ENCODE measurements at regions not wholly inside any gene's neighbourhood (a gene's known extent, or its start where the extent isn't known, plus 50 kb on each side); places are given as distances from the start of the nearest gene placed in this dataset.
"Not testable (repeated sequence)": the region's sequence is repeated elsewhere in the genome, so short reads cannot be mapped to it uniquely, and the experiment has no call there.

DNA sequence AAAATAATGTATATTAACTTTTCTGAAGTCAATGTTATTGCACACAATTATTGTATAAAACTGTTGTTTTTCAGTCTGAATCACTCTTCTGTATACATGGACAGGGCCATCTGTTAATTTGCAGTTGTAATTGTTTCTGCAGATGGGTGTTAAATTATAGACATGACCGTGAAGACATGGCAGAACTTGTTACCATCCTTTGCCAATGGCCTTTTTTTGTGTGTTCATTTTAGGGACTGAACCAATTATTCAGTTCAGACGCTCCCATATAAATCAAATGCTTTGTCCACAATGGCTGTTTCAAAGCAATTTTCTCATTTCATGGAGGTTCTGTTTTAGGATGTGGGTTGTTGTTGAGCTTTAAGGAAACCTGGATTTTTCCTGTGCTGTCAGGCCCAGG, 533.7 kb downstream of the DOK5 start:
- Mint-ChIP-seq H3K9me3 (no peaks in the 10 kb centered on the region), H3K4me3 (no peak overlapping the region), H3K4me1 (ENCODE audit: low read depth) (no peaks in the 10 kb centered on the region), H3K27ac (no peak overlapping the region), H3K36me3 (ENCODE audit: low read depth) (no peaks in the 10 kb centered on the region), H3K27me3 (ENCODE audit: low read depth) (no peaks in the 10 kb centered on the region)
- CTCF ChIA-PET = no interaction called here
- DNase-seq = no peak
- intact Hi-C loops (cut with micrococcal nuclease) = no loop called here

DNA sequence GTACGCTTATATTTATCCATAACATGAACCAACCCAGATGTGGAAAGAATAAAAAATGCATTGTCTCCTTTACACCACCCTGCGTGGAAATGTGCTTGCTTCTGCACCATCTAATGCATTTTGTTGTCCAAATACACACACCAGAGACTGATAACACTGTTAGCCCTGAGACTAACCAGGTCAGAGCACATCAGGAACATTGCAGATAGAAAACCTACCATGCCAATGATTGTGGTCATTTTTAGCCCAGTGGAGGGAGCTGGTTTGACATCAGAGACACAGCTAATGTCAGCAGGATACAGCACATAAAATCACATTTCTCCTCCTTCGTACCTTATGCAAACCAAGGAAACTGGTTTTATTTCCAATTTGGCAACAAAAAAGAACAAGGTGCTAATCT, 528.7 kb downstream of the DOK5 start:
- CTCF ChIA-PET = no interaction called here
- Mint-ChIP-seq H3K27ac (no peak overlapping the region), H3K9me3 (peaks cover 5% of the 10 kb centered on the region), H3K4me1 (ENCODE audit: low read depth) (no peaks in the 10 kb centered on the region), H3K4me3 (no peak overlapping the region), H3K36me3 (ENCODE audit: low read depth) (no peaks in the 10 kb centered on the region), H3K27me3 (ENCODE audit: low read depth) (peaks cover 4% of the 10 kb centered on the region)
- no peak for DNase-seq
- intact Hi-C loops (cut with micrococcal nuclease) = no loop called here

DNA sequence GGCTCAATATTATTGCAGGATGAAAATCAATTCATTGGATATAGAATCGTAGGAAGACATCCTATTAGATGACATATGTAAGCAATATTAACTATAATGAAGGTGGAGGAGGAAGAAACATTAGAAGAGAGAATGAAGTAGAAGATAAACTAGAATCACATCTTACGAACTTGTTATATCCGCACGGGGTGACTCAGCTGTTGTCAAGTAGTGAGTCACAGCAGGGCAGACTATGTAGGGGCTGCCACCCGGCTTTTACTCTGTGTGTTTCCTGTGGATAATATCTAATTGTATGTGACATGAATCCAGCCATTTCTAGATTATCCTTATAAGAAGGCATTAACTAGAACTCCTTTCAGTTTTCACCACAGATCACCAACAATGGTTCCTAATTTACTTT, 520.2 kb downstream of the DOK5 start:
- H3K4me1 Mint-ChIP-seq (ENCODE audit: low read depth) = no peaks in the 10 kb centered on the region
- peaks cover 5% of the 10 kb centered on the region for H3K9me3 Mint-ChIP-seq
- no peaks in the 10 kb centered on the region for H3K36me3 Mint-ChIP-seq (ENCODE audit: low read depth)

DNA sequence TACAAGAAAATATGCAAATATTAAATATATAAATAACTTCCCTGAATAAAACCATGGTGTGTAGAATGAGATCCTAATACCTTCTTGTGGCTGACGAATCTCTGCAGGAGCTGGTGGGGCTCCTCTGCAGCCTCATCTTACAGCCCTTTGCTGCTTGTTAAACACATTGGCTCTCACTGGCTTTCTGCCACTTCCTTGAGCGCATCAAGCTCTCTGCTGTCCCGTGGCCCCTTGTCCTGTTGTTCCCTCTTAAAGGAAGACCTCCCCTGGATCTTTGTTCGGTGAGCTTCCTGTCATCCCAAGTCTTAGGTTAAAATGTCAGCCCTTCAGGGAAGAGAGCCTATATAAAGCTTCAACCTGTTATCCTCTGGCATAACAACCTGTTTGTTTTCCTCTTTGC, 519.6 kb downstream of the DOK5 start:
- Mint-ChIP-seq H3K4me3 (no peak overlapping the region), H3K27ac (no peak overlapping the region), H3K36me3 (ENCODE audit: low read depth) (no peaks in the 10 kb centered on the region), H3K27me3 (ENCODE audit: low read depth) (no peaks in the 10 kb centered on the region), H3K9me3 (peaks cover 5% of the 10 kb centered on the region), H3K4me1 (ENCODE audit: low read depth) (no peaks in the 10 kb centered on the region)
- DNase-seq = no peak
- CTCF ChIA-PET = interaction anchor here (0.8 kb wide), 1 partner anchor 353 kb away, joined by 3 read pairs; no protein-coding TSS in a partner anchor
- intact Hi-C loops (cut with micrococcal nuclease) = no loop called here

More for the DNA sequence above, 520.2 kb downstream of the DOK5 start:
- Mint-ChIP-seq H3K4me3 (no peak overlapping the region), H3K27me3 (ENCODE audit: low read depth) (no peaks in the 10 kb centered on the region), H3K27ac (no peak overlapping the region)
- CTCF ChIA-PET = interaction anchor here (0.8 kb wide), 1 partner anchor 354 kb away, joined by 3 read pairs; no protein-coding TSS in a partner anchor
- intact Hi-C loops (cut with micrococcal nuclease) = no loop called here
- no peak for DNase-seq

DNA sequence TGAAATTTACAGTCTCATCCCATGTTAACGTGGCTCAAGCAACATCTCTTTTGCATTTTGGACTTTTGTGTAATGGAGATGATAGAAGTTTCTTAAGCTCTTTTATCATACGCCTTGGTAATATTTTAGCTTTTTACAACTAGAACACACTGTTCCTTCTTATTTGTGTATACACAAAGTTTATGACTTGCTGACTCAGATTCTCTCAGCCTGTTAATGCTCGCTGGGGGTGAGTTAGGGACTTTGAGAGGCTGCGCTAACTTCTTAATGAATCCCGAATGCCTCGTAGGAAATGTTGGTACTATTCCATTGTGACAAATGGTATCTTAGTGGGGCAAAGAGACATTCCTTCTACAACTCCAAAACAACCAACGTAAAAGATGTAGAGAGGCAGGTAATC, 509.7 kb downstream of the DOK5 start:
- Mint-ChIP-seq H3K4me3 (no peak overlapping the region), H3K9me3 (no peaks in the 10 kb centered on the region), H3K27ac (no peak overlapping the region), H3K36me3 (ENCODE audit: low read depth) (no peaks in the 10 kb centered on the region), H3K4me1 (ENCODE audit: low read depth) (no peaks in the 10 kb centered on the region), H3K27me3 (ENCODE audit: low read depth) (no peaks in the 10 kb centered on the region)
- intact Hi-C loops (cut with micrococcal nuclease) = no loop called here
- DNase-seq = no peak
- CTCF ChIA-PET = no interaction called here

DNA sequence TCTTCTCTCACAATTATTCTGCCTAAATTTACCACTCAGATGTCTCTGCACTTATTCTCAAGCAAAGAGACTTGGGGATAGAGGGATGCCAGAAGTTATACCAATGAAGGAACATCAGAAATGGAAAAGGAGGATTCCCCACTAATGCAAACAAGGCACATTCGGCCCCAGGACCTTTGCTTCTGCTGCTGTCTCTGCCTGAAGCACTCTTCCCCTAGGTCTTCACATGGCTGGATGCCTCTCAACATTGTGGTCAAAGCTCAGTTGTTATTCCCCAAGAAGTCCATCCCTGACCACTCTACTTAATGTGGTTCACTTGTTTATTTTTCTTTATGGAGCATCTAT, 508.7 kb downstream of the DOK5 start:
- Mint-ChIP-seq H3K4me1 (ENCODE audit: low read depth) (no peaks in the 10 kb centered on the region), H3K36me3 (ENCODE audit: low read depth) (no peaks in the 10 kb centered on the region), H3K4me3 (no peak overlapping the region), H3K9me3 (no peaks in the 10 kb centered on the region), H3K27me3 (ENCODE audit: low read depth) (no peaks in the 10 kb centered on the region), H3K27ac (no peak overlapping the region)
- no peak for DNase-seq
- intact Hi-C loops (cut with micrococcal nuclease) = loop anchor here (5.0 kb wide), 1 partner anchor 1263 kb away; the partner anchor contains the start of gene MC3R
- CTCF ChIA-PET = no interaction called here

DNA sequence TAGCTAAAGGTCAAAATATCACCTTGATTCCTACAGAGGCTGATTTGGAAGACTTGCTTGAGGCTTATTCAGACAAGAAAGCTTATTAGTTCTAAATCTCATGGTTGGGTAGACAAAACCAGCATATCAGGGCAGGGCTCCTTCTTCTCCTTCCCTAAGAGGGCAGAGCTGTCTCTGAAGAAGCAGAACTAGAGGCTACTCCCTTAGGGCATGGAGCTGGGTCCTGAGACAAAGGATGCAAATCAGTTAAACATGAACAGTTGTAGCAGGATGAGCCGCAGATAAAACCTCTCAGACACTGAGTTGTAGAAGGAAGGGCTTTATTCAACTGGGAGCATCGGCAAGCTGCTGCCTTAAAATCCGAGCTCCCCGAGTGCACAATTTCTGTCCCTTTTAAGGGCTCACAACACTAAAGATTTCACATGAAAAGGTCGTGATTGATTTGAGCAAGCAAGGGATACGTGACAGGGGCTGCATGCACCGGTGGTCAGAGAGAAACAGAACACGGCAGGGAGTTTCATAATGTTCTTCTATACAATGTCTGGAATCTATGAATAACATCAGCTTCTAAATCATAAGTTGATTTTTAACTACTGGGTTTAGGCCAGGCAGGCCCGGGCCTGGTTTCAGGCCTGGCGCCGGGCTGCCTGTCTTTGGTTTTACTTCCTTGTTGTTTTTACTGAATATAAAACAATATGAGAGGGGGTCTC, 508.2 kb downstream of the DOK5 start:
- H3K27me3 Mint-ChIP-seq (ENCODE audit: low read depth); H3K9me3 Mint-ChIP-seq; H3K4me3 Mint-ChIP-seq; DNase-seq; H3K4me1 Mint-ChIP-seq (ENCODE audit: low read depth); CTCF ChIA-PET; H3K27ac Mint-ChIP-seq; H3K36me3 Mint-ChIP-seq (ENCODE audit: low read depth): not testable (repeated sequence)
- intact Hi-C loops (cut with micrococcal nuclease) = loop anchor here (5.0 kb wide), 1 partner anchor 1264 kb away; the partner anchor contains the start of gene MC3R

DNA sequence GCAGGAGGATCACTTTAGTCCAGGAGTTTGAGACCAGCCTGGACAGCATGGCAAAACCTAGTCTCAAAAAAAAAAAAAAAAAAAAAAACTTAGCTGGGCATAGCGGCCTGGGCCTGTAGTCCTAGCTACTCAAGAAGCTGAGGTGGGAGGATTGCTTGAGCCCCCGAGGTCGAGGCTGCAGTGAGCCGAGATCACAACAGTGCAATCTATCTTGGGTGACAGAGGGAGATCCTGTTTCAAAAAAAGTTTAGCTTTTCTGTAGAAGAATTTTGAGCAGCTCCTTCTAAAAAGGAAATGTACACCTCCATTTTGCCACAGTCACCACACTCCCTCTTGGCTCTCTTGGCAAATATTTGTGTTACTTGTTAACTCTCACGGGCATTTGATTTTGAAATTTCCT, 505.8 kb downstream of the DOK5 start:
- H3K9me3 Mint-ChIP-seq = no peaks in the 10 kb centered on the region
- no peaks in the 10 kb centered on the region for H3K36me3 Mint-ChIP-seq (ENCODE audit: low read depth)
- H3K4me1 Mint-ChIP-seq (ENCODE audit: low read depth) = no peaks in the 10 kb centered on the region
- intact Hi-C loops (cut with micrococcal nuclease) = loop anchor here (5.0 kb wide), 1 partner anchor 1266 kb away; the partner anchor contains the start of gene MC3R
- H3K27ac Mint-ChIP-seq = no peak overlapping the region
- no peak for DNase-seq
- CTCF ChIA-PET = interaction anchor here (0.6 kb wide), 1 partner anchor 508 kb away, joined by 3 read pairs; no protein-coding TSS in a partner anchor
- H3K27me3 Mint-ChIP-seq (ENCODE audit: low read depth) = no peaks in the 10 kb centered on the region
- no peak overlapping the region for H3K4me3 Mint-ChIP-seq

DNA sequence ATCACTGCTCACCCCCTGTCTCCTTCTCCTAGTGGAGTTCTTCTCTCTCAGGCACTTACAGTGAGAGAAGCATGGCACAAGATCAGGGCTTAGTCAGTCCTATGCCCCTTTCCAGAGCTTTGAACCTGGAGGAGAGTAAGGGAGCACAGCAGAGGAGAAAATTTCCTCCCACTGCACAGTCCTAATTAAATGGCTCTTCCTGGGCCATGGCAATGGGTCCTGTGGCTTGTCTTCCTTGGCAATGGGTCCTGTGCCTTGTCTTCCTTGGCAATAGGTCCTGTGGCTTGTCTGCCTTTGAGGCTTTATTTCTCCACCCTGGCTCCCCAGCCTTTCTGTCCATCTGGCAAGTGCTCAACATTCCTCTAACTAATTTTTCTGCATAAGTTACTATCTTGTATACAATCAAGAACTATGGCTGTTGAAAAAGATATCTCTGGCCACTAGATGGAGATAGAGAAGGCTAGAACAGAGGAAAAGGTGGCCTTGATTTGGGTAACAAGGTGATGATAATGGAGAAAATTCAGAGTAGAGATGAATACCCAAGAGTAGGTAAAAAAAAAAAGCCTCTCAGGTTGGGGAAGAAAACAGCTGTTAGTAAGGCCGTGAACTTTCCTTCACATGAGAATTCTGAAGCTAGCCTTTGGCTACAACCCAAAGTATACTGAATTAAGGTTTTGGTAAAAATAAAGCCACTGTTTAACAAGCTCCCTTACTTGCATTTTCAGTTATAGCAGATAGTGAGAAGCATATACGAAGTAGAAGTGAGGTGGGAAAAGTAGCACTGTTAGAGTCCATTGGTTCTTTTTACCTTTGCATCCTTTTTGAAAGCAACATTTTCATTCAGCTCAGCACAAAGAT, 504.9 kb downstream of the DOK5 start:
- Mint-ChIP-seq H3K36me3 (ENCODE audit: low read depth) (no peaks in the 10 kb centered on the region), H3K4me3 (no peak overlapping the region), H3K9me3 (no peaks in the 10 kb centered on the region), H3K27me3 (ENCODE audit: low read depth) (no peaks in the 10 kb centered on the region), H3K4me1 (ENCODE audit: low read depth) (no peaks in the 10 kb centered on the region), H3K27ac (no peak overlapping the region)
- DNase-seq = no peak
- intact Hi-C loops (cut with micrococcal nuclease) = loop anchor here (5.0 kb wide), 1 partner anchor 1267 kb away; the partner anchor contains the start of gene MC3R
- CTCF ChIA-PET = interaction anchor here (0.6 kb wide), 1 partner anchor 508 kb away, joined by 3 read pairs; no protein-coding TSS in a partner anchor

DNA sequence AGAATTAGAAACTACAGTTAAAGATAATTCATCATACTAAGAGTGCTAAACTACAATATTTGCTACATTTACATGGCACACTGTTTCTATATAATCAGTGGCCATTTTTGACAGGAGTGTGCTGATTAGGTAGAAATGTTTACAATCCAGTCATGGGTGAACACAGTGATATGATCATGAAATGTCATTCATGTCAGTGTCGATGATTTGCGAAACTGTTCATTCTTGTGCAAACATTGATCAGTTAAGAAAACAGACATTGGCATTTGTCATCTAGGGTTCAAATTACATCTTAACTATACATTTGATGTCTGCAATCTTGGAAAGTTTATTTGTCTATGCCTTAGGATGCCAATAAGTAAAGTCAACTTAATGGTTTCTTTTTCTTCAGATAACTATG, 474.9 kb downstream of the DOK5 start:
- Mint-ChIP-seq H3K4me3 (no peak overlapping the region), H3K9me3 (no peaks in the 10 kb centered on the region), H3K27ac (no peak overlapping the region), H3K36me3 (ENCODE audit: low read depth) (no peaks in the 10 kb centered on the region), H3K4me1 (ENCODE audit: low read depth) (no peaks in the 10 kb centered on the region), H3K27me3 (ENCODE audit: low read depth) (no peaks in the 10 kb centered on the region)
- CTCF ChIA-PET = no interaction called here
- DNase-seq = no peak
- intact Hi-C loops (cut with micrococcal nuclease) = no loop called here

DNA sequence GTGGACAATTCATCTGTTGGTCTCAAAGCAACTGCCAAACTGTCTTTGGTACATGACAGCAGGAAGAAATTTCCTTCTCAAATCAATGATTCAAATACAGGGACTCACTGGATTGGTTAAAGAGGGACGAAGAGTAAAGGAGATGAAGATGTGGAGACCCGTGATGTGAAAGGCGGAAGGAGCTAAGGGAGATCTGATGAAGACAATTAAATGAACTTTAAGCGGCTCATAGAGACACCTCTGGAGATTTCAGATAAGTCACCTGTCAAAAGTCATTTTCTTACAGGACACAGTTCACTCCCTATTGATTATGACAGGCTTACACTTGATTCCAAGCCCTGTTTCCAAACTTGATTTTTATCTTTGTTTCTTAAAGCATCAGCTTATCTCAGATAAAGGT, 466.3 kb downstream of the DOK5 start:
- no peak overlapping the region for H3K4me3 Mint-ChIP-seq
- H3K27me3 Mint-ChIP-seq (ENCODE audit: low read depth) = no peaks in the 10 kb centered on the region
- H3K36me3 Mint-ChIP-seq (ENCODE audit: low read depth) = no peaks in the 10 kb centered on the region
- H3K27ac Mint-ChIP-seq = no peak overlapping the region
- H3K9me3 Mint-ChIP-seq = no peaks in the 10 kb centered on the region
- intact Hi-C loops (cut with micrococcal nuclease) = no loop called here
- CTCF ChIA-PET = no interaction called here
- DNase-seq = no peak
- H3K4me1 Mint-ChIP-seq (ENCODE audit: low read depth) = no peaks in the 10 kb centered on the region

DNA sequence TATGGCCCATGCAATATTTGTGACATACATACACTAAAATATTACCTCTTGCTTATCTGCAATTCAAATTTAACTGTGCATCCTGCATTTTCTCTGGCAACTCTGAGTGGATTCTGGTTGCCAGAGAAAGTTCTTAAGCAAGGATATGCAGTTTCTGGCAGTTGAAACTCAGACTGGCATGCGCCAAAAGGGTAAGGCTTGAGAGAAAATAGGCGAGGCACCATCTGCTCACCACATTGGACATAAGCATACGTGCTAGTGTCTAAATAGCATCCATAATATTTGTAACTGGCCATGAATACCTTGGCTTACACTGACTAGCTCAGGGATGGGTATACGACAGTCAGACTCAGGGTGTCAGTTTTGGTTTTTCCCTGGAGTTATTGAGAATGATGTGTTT, 465.1 kb downstream of the DOK5 start:
- Mint-ChIP-seq H3K36me3 (ENCODE audit: low read depth) (no peaks in the 10 kb centered on the region), H3K4me3 (no peak overlapping the region), H3K9me3 (peaks cover 2% of the 10 kb centered on the region), H3K27me3 (ENCODE audit: low read depth) (no peaks in the 10 kb centered on the region), H3K27ac (no peak overlapping the region), H3K4me1 (ENCODE audit: low read depth) (no peaks in the 10 kb centered on the region)
- intact Hi-C loops (cut with micrococcal nuclease) = no loop called here
- CTCF ChIA-PET = no interaction called here
- DNase-seq = no peak

DNA sequence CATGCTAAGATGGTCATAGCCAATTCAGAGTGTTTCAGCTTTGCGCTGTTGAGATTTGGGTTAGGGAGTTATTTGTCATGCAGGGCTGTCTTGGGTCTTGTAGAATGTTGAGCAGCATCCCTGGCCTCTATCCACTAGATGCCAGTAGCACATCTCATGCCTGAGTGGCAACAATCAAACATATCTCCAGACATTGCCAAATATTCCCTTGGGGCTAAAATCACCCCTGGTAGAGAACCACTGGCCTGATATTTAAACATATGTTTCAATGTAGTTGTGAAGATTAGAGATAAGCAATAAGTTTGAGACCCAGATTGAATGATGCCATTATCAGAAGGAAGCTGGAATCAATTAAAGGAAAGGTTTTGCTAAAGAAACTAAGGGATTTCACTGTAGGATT, 463.3 kb downstream of the DOK5 start:
- H3K4me1 Mint-ChIP-seq (ENCODE audit: low read depth) = no peaks in the 10 kb centered on the region
- no peak overlapping the region for H3K4me3 Mint-ChIP-seq
- H3K27ac Mint-ChIP-seq = no peak overlapping the region
- intact Hi-C loops (cut with micrococcal nuclease) = no loop called here
- no peaks in the 10 kb centered on the region for H3K36me3 Mint-ChIP-seq (ENCODE audit: low read depth)
- CTCF ChIA-PET = interaction anchor here (1.2 kb wide), 1 partner anchor 211 kb away, joined by 3 read pairs; no protein-coding TSS in a partner anchor
- H3K27me3 Mint-ChIP-seq (ENCODE audit: low read depth) = no peaks in the 10 kb centered on the region
- H3K9me3 Mint-ChIP-seq = peaks cover 2% of the 10 kb centered on the region
- no peak for DNase-seq
